Subcutaneous adipose tissue (tissue), 1 donor: ENCODE measurements at regions not wholly inside any gene's neighbourhood (a gene's known extent, or its start where the extent isn't known, plus 50 kb on each side); places are given as distances from the start of the nearest gene placed in this dataset.

Experiments
- TF ChIP-seq, protein P1 (sequence below): fragments of 450-650 bp; IDR thresholded peaks from one replicate; pipeline ENCODE4 v1.5.1; 2016; ENCODE audit warnings: low read depth, mild to moderate bottlenecking, control low read depth, antibody characterized with exemption, moderate library complexity

DNA sequence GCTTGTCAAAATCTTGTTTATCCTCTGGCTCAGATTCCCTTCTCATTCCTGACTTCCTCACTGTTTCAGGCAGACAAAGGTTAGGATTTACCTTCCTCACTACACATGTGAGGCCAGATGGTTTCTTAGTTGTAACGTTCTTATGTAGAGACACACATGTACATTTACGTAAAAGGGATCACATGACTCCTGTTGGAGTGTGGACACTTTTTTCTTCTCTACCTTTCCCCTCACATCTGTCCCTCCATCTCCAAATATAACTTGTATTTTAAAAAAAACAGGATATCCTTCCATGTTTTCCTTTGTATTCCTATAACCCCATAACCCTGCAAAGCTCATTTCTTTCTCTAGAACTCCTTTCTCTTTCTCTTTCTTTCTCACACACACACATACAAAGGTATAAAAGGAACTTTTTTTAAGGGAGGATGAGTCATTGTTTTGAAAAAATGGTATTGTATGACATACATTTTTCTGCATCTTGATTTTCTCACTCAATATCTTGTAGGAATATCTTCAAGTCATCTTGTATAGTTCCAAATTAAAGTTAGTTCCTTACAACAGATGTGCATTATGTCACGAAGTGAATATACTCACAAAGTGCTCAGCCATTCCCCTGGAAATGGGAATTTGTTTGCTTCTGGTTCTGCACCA is 78.2 kb upstream of the SULF2 start:
- TF ChIP-seq, protein P1, sequence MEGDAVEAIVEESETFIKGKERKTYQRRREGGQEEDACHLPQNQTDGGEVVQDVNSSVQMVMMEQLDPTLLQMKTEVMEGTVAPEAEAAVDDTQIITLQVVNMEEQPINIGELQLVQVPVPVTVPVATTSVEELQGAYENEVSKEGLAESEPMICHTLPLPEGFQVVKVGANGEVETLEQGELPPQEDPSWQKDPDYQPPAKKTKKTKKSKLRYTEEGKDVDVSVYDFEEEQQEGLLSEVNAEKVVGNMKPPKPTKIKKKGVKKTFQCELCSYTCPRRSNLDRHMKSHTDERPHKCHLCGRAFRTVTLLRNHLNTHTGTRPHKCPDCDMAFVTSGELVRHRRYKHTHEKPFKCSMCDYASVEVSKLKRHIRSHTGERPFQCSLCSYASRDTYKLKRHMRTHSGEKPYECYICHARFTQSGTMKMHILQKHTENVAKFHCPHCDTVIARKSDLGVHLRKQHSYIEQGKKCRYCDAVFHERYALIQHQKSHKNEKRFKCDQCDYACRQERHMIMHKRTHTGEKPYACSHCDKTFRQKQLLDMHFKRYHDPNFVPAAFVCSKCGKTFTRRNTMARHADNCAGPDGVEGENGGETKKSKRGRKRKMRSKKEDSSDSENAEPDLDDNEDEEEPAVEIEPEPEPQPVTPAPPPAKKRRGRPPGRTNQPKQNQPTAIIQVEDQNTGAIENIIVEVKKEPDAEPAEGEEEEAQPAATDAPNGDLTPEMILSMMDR: no peak

DNA sequence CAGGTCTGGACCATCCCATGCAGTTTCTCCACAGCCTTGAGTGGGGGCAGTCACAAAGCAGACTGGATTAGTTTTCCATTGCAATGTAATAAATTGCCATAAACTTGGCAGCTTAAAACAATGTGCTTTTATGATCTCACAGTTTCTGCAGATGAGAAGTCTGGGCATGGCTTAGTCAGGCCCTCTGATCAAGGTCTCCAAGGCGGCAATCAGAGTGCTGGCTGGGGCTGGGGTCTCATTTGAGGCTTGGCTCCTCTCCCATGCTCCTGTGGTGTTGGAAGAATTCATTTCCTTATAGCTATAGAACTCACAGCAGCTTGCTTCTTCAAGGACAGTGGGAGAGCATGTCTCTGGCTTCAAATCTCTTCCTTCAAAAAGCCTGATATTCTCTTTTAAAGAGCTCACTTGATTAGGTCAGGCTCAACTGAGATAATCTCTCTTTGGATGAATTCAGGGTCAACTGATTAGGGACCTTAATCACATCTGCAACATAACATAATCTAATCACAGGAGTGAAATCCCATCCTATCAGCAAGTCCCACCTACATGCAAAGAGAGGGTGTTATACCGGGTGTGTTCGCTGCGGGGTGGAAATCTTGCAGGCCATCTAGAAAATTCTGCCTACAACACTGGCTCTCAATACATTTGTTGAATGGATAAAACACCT is 77.4 kb upstream of the SULF2 start:
- TF ChIP-seq, protein P1: no peak

DNA sequence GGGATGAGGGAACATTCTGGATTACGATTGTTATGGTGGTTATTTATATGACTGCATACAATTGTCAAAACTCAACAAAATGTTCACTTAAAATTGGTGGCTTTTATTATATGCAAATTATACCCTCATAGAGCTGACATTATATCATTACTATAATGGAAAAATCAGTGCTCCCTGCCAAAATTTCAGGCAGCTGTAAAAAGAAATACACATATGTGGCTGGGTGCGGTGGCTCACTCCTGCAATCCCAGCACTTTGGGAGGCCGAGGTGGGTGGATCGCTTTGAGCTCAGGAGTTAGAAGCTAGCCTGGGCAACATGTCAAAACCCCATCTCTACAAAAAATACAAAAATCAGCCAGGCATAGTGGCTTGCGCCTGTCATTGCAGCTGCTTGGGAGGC is 75.8 kb upstream of the SULF2 start:
- TF ChIP-seq, protein P1: no peak

DNA sequence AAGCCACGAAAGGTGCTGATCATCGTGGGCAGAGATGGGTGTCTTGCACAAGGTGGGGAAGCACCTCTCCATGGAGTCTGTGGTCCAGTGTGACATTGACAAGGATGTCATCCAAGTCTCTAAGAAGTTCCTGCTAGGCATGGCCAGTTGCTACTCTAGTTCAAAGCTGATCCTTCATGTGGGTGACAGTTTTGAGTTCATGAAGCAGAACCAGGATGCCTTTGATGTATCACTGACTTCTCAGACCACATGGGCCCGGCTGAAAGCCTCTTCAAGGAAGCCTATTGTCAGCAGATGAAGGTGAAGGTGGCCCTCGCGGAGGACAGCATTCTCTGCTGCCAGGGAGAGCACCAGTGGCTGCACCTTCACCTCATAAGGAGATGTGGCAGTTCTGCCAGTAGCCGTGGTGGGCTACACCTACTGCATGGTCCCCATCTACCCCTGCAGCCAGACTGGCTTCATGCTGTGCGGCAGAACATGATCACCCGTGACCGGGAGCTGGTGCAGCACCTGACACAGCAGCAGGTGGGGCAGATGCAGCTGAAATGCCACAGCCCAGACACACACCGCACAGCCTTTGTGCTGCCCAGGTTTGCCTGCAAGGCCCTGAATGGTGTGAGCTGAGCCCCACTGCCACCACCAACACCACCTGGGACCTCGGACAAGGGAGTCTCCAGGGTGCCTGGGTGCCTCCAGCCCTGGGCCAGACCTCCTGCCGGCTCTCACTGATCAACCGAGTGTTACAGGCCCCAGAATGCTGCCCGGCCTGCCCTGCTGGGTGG is 75.0 kb upstream of the SULF2 start:
- TF ChIP-seq, protein P1: no peak

DNA sequence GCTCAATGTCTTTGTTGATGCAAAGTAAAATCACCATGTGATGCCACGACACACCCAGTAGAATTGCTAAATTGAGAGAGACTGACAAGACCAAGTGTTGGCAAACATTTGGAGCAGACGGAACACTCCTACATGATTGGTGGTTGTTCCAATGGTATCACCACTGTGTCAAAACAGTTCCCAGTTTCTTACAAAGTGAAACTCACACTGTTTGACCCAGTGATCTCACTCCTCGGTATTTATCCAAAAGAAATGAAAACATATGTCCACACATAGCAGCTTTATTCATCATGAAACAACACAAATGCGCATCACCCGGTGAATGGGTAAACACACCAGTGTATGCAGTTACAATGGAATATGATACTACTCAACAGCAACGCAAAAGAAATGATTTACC is 74.0 kb upstream of the SULF2 start:
- TF ChIP-seq, protein P1: no peak

DNA sequence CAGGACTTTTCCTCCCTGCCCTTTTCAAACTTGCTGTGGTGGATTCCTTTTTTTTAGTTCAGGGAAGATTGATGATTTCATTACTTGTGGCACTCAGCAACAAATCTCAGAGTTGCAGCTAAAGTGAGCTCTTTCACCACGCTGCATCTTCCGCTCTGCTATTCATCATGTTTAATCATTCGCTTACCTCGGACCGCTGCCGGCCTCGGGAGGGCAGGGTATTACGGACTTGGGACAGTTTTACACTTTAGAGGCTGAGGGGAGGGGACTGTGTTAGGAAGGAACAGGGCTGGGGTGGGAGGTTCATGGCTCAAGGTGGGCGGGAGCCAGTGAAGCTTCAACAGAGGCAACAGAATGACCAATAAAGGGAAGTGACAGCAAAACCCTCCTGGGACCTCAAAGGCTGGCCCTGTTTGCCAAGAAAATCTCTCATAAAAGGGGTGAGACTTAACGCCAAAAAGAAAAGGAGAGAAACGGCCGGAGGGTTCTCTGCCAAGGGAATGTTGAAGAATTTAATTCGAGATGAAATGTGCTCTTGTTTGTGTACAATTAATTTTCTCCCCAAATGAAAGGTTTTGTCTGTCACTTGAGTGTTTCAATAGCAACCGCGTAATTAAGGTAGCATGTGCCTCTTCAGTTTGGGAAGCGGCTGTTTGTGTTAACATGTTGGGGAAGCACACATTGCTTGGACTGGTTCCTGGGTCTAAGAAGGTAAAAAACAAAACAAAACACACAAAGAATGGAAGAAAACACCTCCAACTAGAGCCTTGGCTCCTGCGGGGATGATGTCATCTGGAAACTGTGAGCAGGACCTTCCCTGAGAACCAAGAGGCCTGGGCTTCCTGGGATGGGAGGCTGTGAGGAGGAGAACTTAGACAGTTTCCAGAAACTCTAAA is 72.5 kb upstream of the SULF2 start:
- TF ChIP-seq, protein P1: no peak
